ENCODE measurements at regions not wholly inside any gene's neighbourhood (a gene's known extent, or its start where the extent isn't known, plus 50 kb on each side); places are given as distances from the start of the nearest gene placed in this dataset.

GRCh38 chr22:48603621-48604320, 1223.9 kb downstream of the BRD1 start:
- Histone ChIP-seq H3K4me1 (ENCODE audit: control insufficient read depth, insufficient read depth, low read length) (no peaks in the 10 kb centered on the region), H3K4me3 (ENCODE audit: low read length) (no peak overlapping the region), H3K36me3 (ENCODE audit: control insufficient read depth, insufficient read depth, low read length) (no peaks in the 10 kb centered on the region), H3K27ac (ENCODE audit: low read length) (no peak overlapping the region), H3K27me3 (ENCODE audit: control insufficient read depth, insufficient read depth, low read length) (no peaks in the 10 kb centered on the region), H3K9me3 (ENCODE audit: control insufficient read depth, insufficient read depth, low read length) (no peaks in the 10 kb centered on the region)
- ATAC-seq (no peak), DNase-seq (no peak)
- Mint-ChIP-seq H3K4me1 (no peaks in the 10 kb centered on the region), H3K4me3 (no peak overlapping the region), H3K9me3 (peaks cover 6 to 7% of the 10 kb centered on the region in 2 donors), H3K27ac (no peak overlapping the region), H3K27me3 (ENCODE audit: low read depth in 2 of 2) (no peaks in the 10 kb centered on the region), H3K36me3 (no peaks in the 10 kb centered on the region)
- intact Hi-C loops (cut with micrococcal nuclease) = no loop called here
- 93% methylated on average over 18 of the region's 18 CpGs for WGBS (ENCODE audit: insufficient coverage)
- no peak for TF ChIP-seq CTCF (IDR thresholded peaks at IDR 0.05)

GRCh38 chr22:48602805-48603518, 1224.7 kb downstream of the BRD1 start:
- no peak overlapping the region for H3K27ac Mint-ChIP-seq
- Histone ChIP-seq H3K36me3 (ENCODE audit: control insufficient read depth, insufficient read depth, low read length) (no peaks in the 10 kb centered on the region), H3K9me3 (ENCODE audit: control insufficient read depth, insufficient read depth, low read length) (no peaks in the 10 kb centered on the region), H3K4me1 (ENCODE audit: control insufficient read depth, insufficient read depth, low read length) (no peaks in the 10 kb centered on the region), H3K27me3 (ENCODE audit: control insufficient read depth, insufficient read depth, low read length) (no peaks in the 10 kb centered on the region), H3K27ac (ENCODE audit: low read length) (no peak overlapping the region), H3K4me3 (ENCODE audit: low read length) (no peak overlapping the region)
- TF ChIP-seq CTCF (IDR thresholded peaks at IDR 0.05) = no peak
- DNase-seq (no peak), ATAC-seq (no peak)
- no peaks in the 10 kb centered on the region for H3K4me1 Mint-ChIP-seq
- no peaks in the 10 kb centered on the region for H3K27me3 Mint-ChIP-seq (ENCODE audit: low read depth in 2 of 2)
- intact Hi-C loops (cut with micrococcal nuclease) = no loop called here
- H3K36me3 Mint-ChIP-seq = no peaks in the 10 kb centered on the region
- H3K4me3 Mint-ChIP-seq = no peak overlapping the region
- H3K9me3 Mint-ChIP-seq = peaks cover 6 to 7% of the 10 kb centered on the region in 2 donors
- WGBS (ENCODE audit: insufficient coverage) = 92% methylated on average over 26 of the region's 26 CpGs

DNA sequence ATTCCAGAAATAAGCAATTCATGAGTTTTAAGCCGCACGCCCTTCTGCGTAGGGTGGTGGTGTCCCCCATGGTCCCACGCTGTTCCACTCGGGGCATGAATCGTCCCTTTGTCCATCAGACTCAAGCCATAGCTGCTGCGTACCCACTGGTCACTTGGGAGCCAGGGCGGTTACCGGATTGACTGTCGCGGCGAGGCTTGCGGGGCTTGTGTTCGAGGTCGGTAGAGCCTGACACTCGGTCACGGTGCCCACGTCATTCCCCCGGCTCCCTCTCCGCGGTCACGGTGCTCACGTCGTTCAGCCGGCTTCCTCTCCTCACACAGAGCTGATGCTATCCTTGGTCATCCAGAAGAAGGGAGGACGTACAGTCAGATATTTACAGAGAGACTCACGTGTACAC, 1227.0 kb downstream of the BRD1 start:
- DNase-seq (no peak), ATAC-seq (no peak)
- Mint-ChIP-seq H3K4me1 (no peaks in the 10 kb centered on the region), H3K27me3 (ENCODE audit: low read depth in 2 of 2) (no peaks in the 10 kb centered on the region), H3K9me3 (peaks cover 6 to 7% of the 10 kb centered on the region in 2 donors), H3K27ac (no peak overlapping the region), H3K36me3 (no peaks in the 10 kb centered on the region), H3K4me3 (no peak overlapping the region)
- Histone ChIP-seq H3K27ac (ENCODE audit: low read length) (no peak overlapping the region), H3K4me3 (ENCODE audit: low read length) (no peak overlapping the region), H3K27me3 (ENCODE audit: control insufficient read depth, insufficient read depth, low read length) (no peaks in the 10 kb centered on the region), H3K9me3 (ENCODE audit: control insufficient read depth, insufficient read depth, low read length) (no peaks in the 10 kb centered on the region), H3K36me3 (ENCODE audit: control insufficient read depth, insufficient read depth, low read length) (no peaks in the 10 kb centered on the region), H3K4me1 (ENCODE audit: control insufficient read depth, insufficient read depth, low read length) (no peaks in the 10 kb centered on the region)
- no peak for TF ChIP-seq CTCF (IDR thresholded peaks at IDR 0.05)
- WGBS (ENCODE audit: insufficient coverage) = 94% methylated on average over 27 of the region's 27 CpGs
- intact Hi-C loops (cut with micrococcal nuclease) = no loop called here
